SK-N-MC (cell line): ENCODE measurements at regions not wholly inside any gene's neighbourhood (a gene's known extent, or its start where the extent isn't known, plus 50 kb on each side); places are given as distances from the start of the nearest gene placed in this dataset.
"Not testable (repeated sequence)": the region's sequence is repeated elsewhere in the genome, so short reads cannot be mapped to it uniquely, and the experiment has no call there.

ENCODE experiments used
- DNase-seq: peaks from one replicate; pipeline ENCODE4 v3.0.0-alpha.2; 2011; ENCODE audit warnings: low read depth, low spot score
- H3K27ac ChIP-seq: fragments of 200-600 bp; sonication (generic); 2 replicates; pipeline ENCODE4 v1.5.1; 2016; ENCODE audit warnings: mixed run types
- H3K36me3 ChIP-seq: fragments of 200-600 bp; sonication (generic); 2 replicates; pipeline ENCODE4 v1.6.1; 2017; ENCODE audit warnings: antibody characterized with exemption, low read length, mixed read lengths; ENCODE audit not compliant: insufficient read depth
- H3K4me3 ChIP-seq: fragments of 200-600 bp; sonication (generic); 2 replicates; pipeline ENCODE4 v1.5.1; 2016
- H3K9ac ChIP-seq: fragments of 200-600 bp; sonication (generic); 2 replicates; pipeline ENCODE4 v1.8.0; 2017; ENCODE audit warnings: mixed run types, mixed read lengths; ENCODE audit not compliant: insufficient read length
- H3K9me3 ChIP-seq: fragments of 200-600 bp; sonication (generic); 2 replicates; pipeline ENCODE4 v1.6.1; 2017; ENCODE audit warnings: low read depth, mild to moderate bottlenecking, antibody characterized with exemption, low read length, moderate library complexity, mixed read lengths
- EZH2 ChIP-seq: fragments of 200-600 bp; sonication (generic); IDR thresholded peaks from one replicate; pipeline ENCODE4 v1.6.1; 2017; ENCODE audit warnings: antibody characterized with exemption
- FOXP2 ChIP-seq: optimal IDR thresholded peaks from 2 replicates; pipeline ENCODE3; 2011; ENCODE audit warnings: mild to moderate bottlenecking, moderate library complexity; ENCODE audit not compliant: insufficient read depth; ENCODE audit errors: extremely low read length, control extremely low read depth
- POLR2AphosphoS5 ChIP-seq: IDR thresholded peaks from 2 replicates; pipeline ENCODE4 v1.6.1; 2012; ENCODE audit warnings: mild to moderate bottlenecking, low read depth, low read length, borderline replicate concordance

DNA sequence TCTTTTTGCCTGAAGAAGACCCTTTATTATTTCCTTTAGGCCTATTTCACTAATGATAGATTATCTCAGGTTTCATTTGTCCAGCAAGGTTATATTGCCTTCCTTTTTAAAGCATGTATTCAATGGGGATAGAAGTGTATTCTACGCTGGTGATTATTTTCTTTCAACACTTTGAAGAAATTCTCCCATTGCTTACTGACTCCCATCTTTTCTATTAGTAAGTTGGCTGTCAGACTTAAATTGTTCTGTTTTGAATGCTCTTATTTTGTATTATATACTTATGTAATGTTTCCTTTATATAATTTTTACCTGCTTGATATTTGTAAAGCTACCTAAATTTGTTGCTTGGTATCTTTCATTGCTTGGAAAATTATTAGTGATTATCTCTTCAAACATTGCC, 445.1 kb upstream of the RASGRP1 start:
- Histone ChIP-seq H3K4me3 (no peak overlapping the region), H3K9me3 (no peaks in the 10 kb centered on the region), H3K27ac (no peak overlapping the region), H3K36me3 (no peaks in the 10 kb centered on the region), H3K9ac (no peak overlapping the region)
- TF ChIP-seq POLR2AphosphoS5 (no peak), FOXP2 (no peak), EZH2 (no peak)
- no peak for DNase-seq

DNA sequence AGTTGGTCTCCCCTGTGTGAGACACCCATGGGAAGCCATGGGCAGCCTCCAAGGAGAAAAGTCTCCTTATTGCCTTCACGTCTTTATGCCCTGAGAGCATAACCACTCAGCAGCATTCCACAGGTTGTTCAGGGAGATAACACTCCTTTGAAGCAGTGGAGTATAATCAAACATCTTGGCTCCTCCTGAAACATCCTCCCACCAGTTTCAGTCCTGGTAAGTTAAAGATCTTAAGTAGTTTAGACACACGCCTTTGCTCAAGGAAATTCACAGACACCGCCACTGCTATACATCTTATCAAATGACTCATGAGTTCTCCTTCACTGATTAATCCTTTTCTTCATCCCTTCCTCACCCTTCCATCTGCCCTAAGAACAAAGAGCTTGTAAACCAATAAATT, 446.5 kb upstream of the RASGRP1 start:
- H3K4me3 ChIP-seq, DNase-seq: not testable (repeated sequence)

DNA sequence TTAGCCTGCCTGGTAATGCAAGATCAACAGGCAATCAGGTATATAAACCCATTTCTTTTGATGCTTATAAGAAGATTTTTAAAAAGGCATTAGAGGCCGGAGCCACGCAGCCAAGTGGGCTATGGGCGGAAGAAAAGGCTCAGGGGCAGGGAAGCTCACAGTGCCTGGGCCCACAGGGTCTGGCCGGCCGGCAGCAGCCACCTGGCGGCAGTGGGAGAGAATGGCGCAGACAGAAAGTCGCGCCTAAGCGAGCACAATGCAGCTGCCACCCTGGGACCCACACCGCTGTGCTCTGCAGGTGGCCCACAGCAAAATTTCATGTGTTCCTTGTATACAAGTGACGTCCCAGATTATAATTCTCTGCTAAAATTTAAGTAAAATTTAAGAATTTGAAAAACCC, 448.6 kb upstream of the RASGRP1 start:
- no peak for TF ChIP-seq EZH2
- H3K9ac ChIP-seq = no peak overlapping the region
- H3K36me3 ChIP-seq = no peaks in the 10 kb centered on the region
- no peak for DNase-seq
- H3K4me3 ChIP-seq = no peak overlapping the region
- no peak overlapping the region for H3K27ac ChIP-seq
- H3K9me3 ChIP-seq = no peaks in the 10 kb centered on the region

More for the DNA sequence above, 446.5 kb upstream of the RASGRP1 start:
- not testable (repeated sequence) for H3K9me3 ChIP-seq, H3K9ac ChIP-seq, H3K36me3 ChIP-seq, H3K27ac ChIP-seq

DNA sequence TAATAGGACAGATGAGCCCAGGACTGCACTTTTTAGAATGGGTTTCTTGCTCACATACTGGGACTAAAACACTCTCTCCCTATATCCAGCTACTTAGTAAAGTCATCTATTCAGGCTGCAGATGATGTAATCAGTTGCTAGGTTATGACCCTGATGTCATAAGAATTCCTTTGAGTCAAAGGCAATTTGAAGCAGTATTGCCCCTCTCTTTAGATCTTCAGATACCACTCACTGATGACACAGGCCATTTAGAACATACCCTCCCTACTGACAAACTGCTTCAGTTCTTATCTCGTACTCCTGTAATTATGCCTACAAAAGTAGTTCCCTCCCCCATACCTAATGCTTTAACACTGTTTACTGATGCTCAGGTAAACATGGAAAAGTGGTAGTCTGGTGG, 450.1 kb upstream of the RASGRP1 start:
- no peak overlapping the region for H3K9ac ChIP-seq
- H3K4me3 ChIP-seq = no peak overlapping the region
- TF ChIP-seq FOXP2 (no peak), EZH2 (no peak), POLR2AphosphoS5 (no peak)
- H3K27ac ChIP-seq = no peak overlapping the region
- no peak for DNase-seq
- H3K9me3 ChIP-seq = no peaks in the 10 kb centered on the region
- no peaks in the 10 kb centered on the region for H3K36me3 ChIP-seq

DNA sequence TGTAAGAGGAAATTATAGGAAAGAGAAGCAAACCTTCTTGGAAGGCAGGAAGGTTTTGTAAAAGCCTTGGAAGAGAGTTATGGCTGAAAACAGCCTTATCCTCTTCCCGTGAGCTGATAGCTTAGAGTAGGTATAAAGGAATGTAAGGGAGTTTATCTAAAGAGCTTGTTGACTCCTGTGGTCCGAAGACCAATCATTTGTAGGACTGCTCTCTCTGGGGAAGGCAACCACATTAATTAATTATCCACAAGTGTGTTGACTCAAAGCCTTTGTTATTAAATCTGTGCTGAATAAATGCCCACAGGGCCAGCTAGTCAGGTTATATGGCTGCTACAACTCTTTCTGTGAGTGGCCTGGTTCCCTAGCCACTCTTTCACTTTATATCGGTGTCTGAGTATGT, 452.1 kb upstream of the RASGRP1 start:
- Histone ChIP-seq H3K4me3 (no peak overlapping the region), H3K9me3 (no peaks in the 10 kb centered on the region), H3K36me3 (no peaks in the 10 kb centered on the region), H3K27ac (no peak overlapping the region), H3K9ac (no peak overlapping the region)
- no peak for DNase-seq
- TF ChIP-seq POLR2AphosphoS5 = no peak
- no peak for TF ChIP-seq FOXP2
- no peak for TF ChIP-seq EZH2

DNA sequence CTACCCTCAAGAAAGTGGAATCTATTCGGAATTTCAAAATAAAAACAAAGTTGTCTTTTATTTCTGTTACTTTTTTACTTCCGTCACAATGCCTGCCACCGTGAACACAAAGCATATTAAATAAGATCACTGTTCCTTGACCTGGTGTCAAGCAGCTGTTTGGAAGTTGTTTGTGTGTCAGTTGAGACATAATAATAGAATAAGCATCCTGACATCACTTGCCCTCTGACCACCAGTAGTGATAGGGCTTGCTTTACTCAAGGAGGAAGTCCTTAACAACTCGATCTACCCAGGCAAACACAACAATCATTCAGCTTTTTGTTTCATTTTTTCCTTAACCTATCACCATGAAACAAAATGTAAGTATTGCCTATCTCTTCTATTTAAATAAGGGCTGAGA, 454.4 kb upstream of the RASGRP1 start:
- no peak for DNase-seq
- TF ChIP-seq FOXP2 (no peak), EZH2 (no peak), POLR2AphosphoS5 (no peak)
- no peak overlapping the region for H3K27ac ChIP-seq
- H3K9me3 ChIP-seq = no peaks in the 10 kb centered on the region
- no peaks in the 10 kb centered on the region for H3K36me3 ChIP-seq
- H3K9ac ChIP-seq = no peak overlapping the region
- no peak overlapping the region for H3K4me3 ChIP-seq

DNA sequence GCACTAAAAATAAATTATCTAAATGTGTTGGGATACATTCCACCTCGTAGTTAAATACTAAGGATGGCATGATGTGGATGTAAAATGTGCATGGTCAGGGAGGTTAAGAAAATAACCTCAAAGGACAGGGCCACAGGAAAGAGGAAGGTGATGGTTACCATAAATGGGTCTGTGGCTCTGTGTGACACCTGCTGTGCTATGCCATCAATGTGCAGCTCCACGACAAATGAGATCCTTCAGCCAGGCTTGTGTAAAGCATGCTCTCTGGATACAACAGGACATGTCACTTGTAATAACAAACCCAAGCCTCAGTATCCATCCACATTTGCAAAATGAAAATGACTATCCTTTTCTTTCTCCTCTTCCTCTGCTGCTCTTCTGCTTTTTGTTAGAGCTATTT, 456.7 kb upstream of the RASGRP1 start:
- Histone ChIP-seq H3K9me3 (no peaks in the 10 kb centered on the region), H3K4me3 (no peak overlapping the region), H3K9ac (no peak overlapping the region), H3K27ac (no peak overlapping the region), H3K36me3 (no peaks in the 10 kb centered on the region)
- TF ChIP-seq FOXP2 (no peak), POLR2AphosphoS5 (no peak), EZH2 (no peak)
- DNase-seq = no peak

DNA sequence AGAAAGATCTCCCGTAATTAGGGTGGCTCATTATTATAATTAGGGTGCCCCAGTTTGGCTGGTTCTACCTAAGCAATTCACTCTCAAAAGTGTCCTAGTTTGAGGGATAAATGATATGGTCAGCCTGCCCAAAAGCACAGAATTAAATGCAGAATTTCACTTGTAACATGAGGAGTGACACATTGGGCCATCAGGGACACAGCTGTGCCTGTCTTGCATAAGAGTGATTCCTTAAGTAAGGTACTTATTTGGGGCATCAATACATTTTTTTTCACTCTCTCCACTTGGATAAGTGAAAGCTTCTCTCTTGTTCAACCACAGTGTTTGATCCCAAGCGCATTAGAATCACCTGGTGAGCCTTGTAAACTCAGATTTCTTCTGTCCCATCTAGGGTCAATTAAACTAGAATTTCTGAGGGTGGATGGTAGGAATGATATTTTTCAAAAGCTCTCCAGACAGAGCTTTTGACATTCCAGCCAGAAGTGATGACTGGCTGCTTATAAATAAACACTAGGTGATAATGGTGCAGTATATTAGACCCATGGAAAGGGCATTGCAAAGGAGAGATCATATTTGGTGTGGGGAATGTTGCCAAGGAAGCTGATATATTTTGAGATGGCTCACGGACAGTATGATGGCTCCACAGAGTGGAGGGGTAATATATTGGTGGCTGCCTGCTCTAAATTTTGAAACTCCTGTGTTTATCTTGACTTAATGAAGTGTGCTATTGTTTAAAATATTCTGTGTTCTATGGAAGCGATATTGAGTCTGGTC, 458.1 kb upstream of the RASGRP1 start:
- Histone ChIP-seq H3K9ac (no peak overlapping the region), H3K4me3 (no peak overlapping the region), H3K36me3 (no peaks in the 10 kb centered on the region), H3K27ac (no peak overlapping the region), H3K9me3 (no peaks in the 10 kb centered on the region)
- no peak for DNase-seq
- TF ChIP-seq FOXP2 = no peak
- TF ChIP-seq POLR2AphosphoS5 = no peak
- TF ChIP-seq EZH2 = no peak

DNA sequence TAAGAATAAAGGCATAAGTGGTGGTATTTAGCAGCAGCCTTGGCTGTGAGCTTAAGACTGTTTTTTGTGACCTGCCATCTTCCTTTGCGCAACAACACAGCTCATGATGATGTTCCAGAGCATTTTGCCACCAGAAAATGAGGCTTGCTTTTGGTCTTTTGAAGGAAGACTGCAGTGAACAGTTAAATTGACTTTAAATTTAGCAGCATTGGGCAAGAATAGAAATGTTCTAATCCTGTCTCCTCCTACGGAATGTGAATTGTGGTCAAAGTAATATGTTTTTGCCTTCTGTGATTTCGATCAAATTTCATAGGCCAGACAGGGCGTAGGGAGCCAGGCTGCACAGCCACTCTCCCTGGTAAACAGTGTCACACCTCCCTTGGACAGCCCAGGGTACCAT, 460.7 kb upstream of the RASGRP1 start:
- Histone ChIP-seq H3K4me3 (no peak overlapping the region), H3K27ac (no peak overlapping the region), H3K9me3 (no peaks in the 10 kb centered on the region), H3K36me3 (no peaks in the 10 kb centered on the region), H3K9ac (no peak overlapping the region)
- no peak for DNase-seq
- no peak for TF ChIP-seq FOXP2
- no peak for TF ChIP-seq POLR2AphosphoS5
- TF ChIP-seq EZH2 = no peak
